GM23338 (cell line): ENCODE measurements at regions not wholly inside any gene's neighbourhood (a gene's known extent, or its start where the extent isn't known, plus 50 kb on each side); places are given as distances from the start of the nearest gene placed in this dataset.

ENCODE experiments used
- EZH2 ChIP-seq: fragments of 200-600 bp; sonication (generic); IDR thresholded peaks from one replicate; pipeline ENCODE4 v1.8.0; 2017; ENCODE audit warnings: antibody characterized with exemption, mild to moderate bottlenecking, low read depth; ENCODE audit not compliant: unreplicated experiment
- POLR2AphosphoS5 ChIP-seq: IDR thresholded peaks from 2 replicates; pipeline ENCODE4 v1.6.1; 2016; ENCODE audit warnings: antibody characterized with exemption, low read depth
- TF ChIP-seq, protein P1 (sequence below), 2 experiments: fragments of 200-600 bp in 1 of 2; sonication (generic) in 1 of 2; conservative IDR thresholded peaks; 2 replicates each; pipeline versions ENCODE4 v1.5.1 to v1.6.1; 2016 to 2017; ENCODE audit warnings: antibody characterized with exemption in 2 of 2, low read depth in 2 of 2, mild to moderate bottlenecking in 2 of 2, moderate library complexity in 1 of 2

DNA sequence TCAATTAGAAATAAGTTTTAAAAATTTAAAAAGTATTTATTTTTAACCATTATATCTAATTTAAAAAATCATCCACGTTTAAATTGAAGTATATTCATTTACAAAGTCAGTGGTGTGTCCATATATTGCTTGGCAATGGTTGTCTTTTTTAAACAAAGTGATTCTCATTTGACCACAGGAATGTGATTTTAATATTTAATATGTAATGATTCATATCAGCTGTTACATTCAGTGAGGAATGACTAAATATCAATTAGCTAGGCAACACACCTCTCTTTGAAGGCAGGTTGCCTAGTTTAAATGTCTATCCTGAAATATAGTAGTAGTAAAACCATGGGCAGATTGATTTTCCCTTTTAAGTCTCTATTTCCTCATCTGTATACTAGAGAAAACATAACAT is 392.2 kb upstream of the CCDC179 start:
- TF ChIP-seq, protein P1, sequence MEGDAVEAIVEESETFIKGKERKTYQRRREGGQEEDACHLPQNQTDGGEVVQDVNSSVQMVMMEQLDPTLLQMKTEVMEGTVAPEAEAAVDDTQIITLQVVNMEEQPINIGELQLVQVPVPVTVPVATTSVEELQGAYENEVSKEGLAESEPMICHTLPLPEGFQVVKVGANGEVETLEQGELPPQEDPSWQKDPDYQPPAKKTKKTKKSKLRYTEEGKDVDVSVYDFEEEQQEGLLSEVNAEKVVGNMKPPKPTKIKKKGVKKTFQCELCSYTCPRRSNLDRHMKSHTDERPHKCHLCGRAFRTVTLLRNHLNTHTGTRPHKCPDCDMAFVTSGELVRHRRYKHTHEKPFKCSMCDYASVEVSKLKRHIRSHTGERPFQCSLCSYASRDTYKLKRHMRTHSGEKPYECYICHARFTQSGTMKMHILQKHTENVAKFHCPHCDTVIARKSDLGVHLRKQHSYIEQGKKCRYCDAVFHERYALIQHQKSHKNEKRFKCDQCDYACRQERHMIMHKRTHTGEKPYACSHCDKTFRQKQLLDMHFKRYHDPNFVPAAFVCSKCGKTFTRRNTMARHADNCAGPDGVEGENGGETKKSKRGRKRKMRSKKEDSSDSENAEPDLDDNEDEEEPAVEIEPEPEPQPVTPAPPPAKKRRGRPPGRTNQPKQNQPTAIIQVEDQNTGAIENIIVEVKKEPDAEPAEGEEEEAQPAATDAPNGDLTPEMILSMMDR (conservative IDR thresholded peaks at IDR 0.05; ENCODE audit: low read depth in 2 of 2): no peak
- no peak for TF ChIP-seq POLR2AphosphoS5
- no peak for TF ChIP-seq EZH2
